CD14-positive monocyte (primary cell): ENCODE measurements at regions not wholly inside any gene's neighbourhood (a gene's known extent, or its start where the extent isn't known, plus 50 kb on each side); places are given as distances from the start of the nearest gene placed in this dataset.

ENCODE experiments used
- DNase-seq, 3 donors: peaks; one replicate each; pipeline ENCODE4 v3.0.0-alpha.2; 2011 to 2022
- H2AFZ ChIP-seq: 2 replicates; pipeline ENCODE4 v1.6.0; 2012; ENCODE audit warnings: mild to moderate bottlenecking, low read depth, low read length, inconsistent platforms; ENCODE audit not compliant: insufficient read depth, poor library complexity, severe bottlenecking
- H3K27ac ChIP-seq, 2 donors: 1 replicate in 1 of 2; 2 replicates in 1 of 2; pipeline ENCODE4 v1.5.1; 2012 to 2013; ENCODE audit warnings: low read length in 2 of 2, control low read depth in 1 of 2, inconsistent platforms in 1 of 2, low read depth in 1 of 2, mild to moderate bottlenecking in 1 of 2
- H3K27me3 ChIP-seq, 2 donors: one replicate each; pipeline versions ENCODE4 v1.6.0 to v1.6.1; 2011 to 2013; ENCODE audit warnings: low read length in 2 of 2; ENCODE audit not compliant: control insufficient read depth in 2 of 2, insufficient read depth in 2 of 2
- H3K36me3 ChIP-seq, 2 donors: replicated peaks in 1 of 2; 1 replicate in 1 of 2; 2 replicates in 1 of 2; pipeline versions ENCODE4 v1.5.1 to v1.6.1; 2012 to 2013; ENCODE audit warnings: low read length in 2 of 2, control low read depth in 1 of 2, inconsistent platforms in 1 of 2, mild to moderate bottlenecking in 1 of 2; ENCODE audit not compliant: insufficient read depth in 2 of 2, control insufficient read depth in 1 of 2
- H3K4me1 ChIP-seq, 2 donors: 1 replicate in 1 of 2; 2 replicates in 1 of 2; pipeline versions ENCODE4 v1.5.1 to v1.6.1; 2012 to 2013; ENCODE audit warnings: low read length in 2 of 2, control low read depth in 1 of 2, inconsistent platforms in 1 of 2, mild to moderate bottlenecking in 1 of 2, moderate library complexity in 1 of 2; ENCODE audit not compliant: insufficient read depth in 2 of 2, control insufficient read depth in 1 of 2
- H3K4me2 ChIP-seq: replicated peaks from 2 replicates; pipeline ENCODE3; 2012; ENCODE audit warnings: low read length, moderate library complexity, mild to moderate bottlenecking; ENCODE audit not compliant: poor library complexity, severe bottlenecking; ENCODE audit errors: extremely low read depth
- H3K4me3 ChIP-seq, 3 experiments: fragments of 200-600 bp in 1 of 3; sonication (generic) in 1 of 3; replicated peaks in 1 of 3; 1 replicate in 2 of 3; 2 replicates in 1 of 3; pipeline ENCODE4 v1.5.1; 2011 to 2013; ENCODE audit warnings: low read length in 3 of 3, mild to moderate bottlenecking in 3 of 3, control low read depth in 2 of 3, low read depth in 2 of 3, inconsistent platforms in 1 of 3, moderate library complexity in 1 of 3
- H3K79me2 ChIP-seq: 2 replicates; pipeline ENCODE4 v1.6.0; 2012; ENCODE audit warnings: mild to moderate bottlenecking, control low read depth, inconsistent platforms, low read length, moderate library complexity; ENCODE audit not compliant: insufficient read depth
- H3K9ac ChIP-seq: 2 replicates; pipeline ENCODE4 v1.6.0; 2017; ENCODE audit warnings: low read length, mild to moderate bottlenecking; ENCODE audit not compliant: insufficient read depth, poor library complexity, severe bottlenecking
- H3K9me3 ChIP-seq, 2 donors: replicated peaks in 1 of 2; 1 replicate in 1 of 2; 2 replicates in 1 of 2; pipeline versions ENCODE4 v1.5.1 to v1.6.1; 2012 to 2013; ENCODE audit warnings: low read length in 2 of 2, control low read depth in 1 of 2; ENCODE audit not compliant: control insufficient read depth in 1 of 2, insufficient read depth in 1 of 2
- H4K20me1 ChIP-seq: 2 replicates; pipeline ENCODE4 v1.6.0; 2012; ENCODE audit warnings: mild to moderate bottlenecking, low read length, control low read depth, moderate library complexity; ENCODE audit not compliant: insufficient read depth
- H3K27ac Mint-ChIP-seq, 7 donors: one replicate each; pipeline ENCODE4 v1.8.0; 2020; ENCODE audit warnings: mild to moderate bottlenecking in 7 of 7, mixed read lengths in 7 of 7, moderate library complexity in 6 of 7, inconsistent platforms in 2 of 7
- H3K27me3 Mint-ChIP-seq, 3 donors: one replicate each; pipeline ENCODE4 v1.8.0; 2021 to 2022; ENCODE audit warnings: low read depth in 3 of 3, mild to moderate bottlenecking in 3 of 3, mixed read lengths in 3 of 3, moderate library complexity in 3 of 3, inconsistent platforms in 1 of 3
- H3K36me3 Mint-ChIP-seq, 2 donors: one replicate each; pipeline ENCODE4 v1.8.0; 2020; ENCODE audit warnings: mixed read lengths in 2 of 2, inconsistent platforms in 1 of 2, mild to moderate bottlenecking in 1 of 2
- H3K4me1 Mint-ChIP-seq: one replicate; pipeline ENCODE4 v1.8.0; 2020; ENCODE audit warnings: mild to moderate bottlenecking, mixed read lengths
- H3K4me3 Mint-ChIP-seq, 2 donors: one replicate each; pipeline ENCODE4 v1.8.0; 2020; ENCODE audit warnings: mild to moderate bottlenecking in 2 of 2, mixed read lengths in 2 of 2, moderate library complexity in 1 of 2
- H3K9me3 Mint-ChIP-seq, 7 donors: one replicate each; pipeline ENCODE4 v1.8.0; 2020 to 2022; ENCODE audit warnings: mixed read lengths in 7 of 7, mild to moderate bottlenecking in 6 of 7, moderate library complexity in 6 of 7, inconsistent platforms in 2 of 7
- WGBS: methylation state at CpG from one replicate; pipeline ENCODE4 v1.1.5; 2013; ENCODE audit warnings: missing lambda C conversion rate; ENCODE audit not compliant: insufficient coverage; 5-methylcytosine and 5-hydroxymethylcytosine counted together
- intact Hi-C, 2 donors: fragments of 100-400 bp; cut with micrococcal nuclease; formaldehyde crosslinking; loops; one replicate each; pipeline versions ENCODE4 v1.15.0 to v1.15.1; 2023
- TF ChIP-seq, protein P1 (sequence below): fragments of 200-600 bp; IDR thresholded peaks from one replicate; pipeline ENCODE4 v1.8.0; 2022; ENCODE audit warnings: antibody characterized with exemption, mild to moderate bottlenecking

DNA sequence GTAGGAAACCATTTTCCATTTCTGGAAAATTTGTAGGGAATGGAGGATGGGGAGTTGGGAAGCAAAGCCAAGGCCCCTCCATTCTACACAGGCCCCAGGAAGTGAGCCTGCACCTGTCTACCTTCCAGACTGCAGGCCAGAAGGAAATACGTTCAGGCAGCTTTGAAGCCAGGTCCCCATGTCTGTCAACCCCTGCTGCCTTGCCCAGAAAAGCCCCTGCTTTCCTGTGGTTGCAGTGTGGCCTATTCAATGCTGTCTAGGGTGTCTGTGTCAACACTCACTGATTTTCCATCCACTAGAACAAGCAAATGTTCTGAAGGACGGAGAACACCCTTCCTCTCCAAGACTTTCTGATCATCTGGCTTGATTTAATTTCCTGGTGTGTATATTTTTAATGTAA lies 281.9 kb downstream of the TLE3 start:
- Histone ChIP-seq H3K79me2 (no peaks in the 10 kb centered on the region), H2AFZ (no peak overlapping the region), H3K36me3 (no peaks in the 10 kb centered on the region), H3K4me2 (no peak overlapping the region), H3K4me1 (no peaks in the 10 kb centered on the region), H3K27ac (no peak overlapping the region), H3K9ac (no peak overlapping the region), H3K9me3 (no peaks in the 10 kb centered on the region), H3K27me3 (no peaks in the 10 kb centered on the region), H4K20me1 (no peaks in the 10 kb centered on the region), H3K4me3 (no peak overlapping the region)
- Mint-ChIP-seq H3K27me3 (peaks cover 3 to 11% (median 5%) of the 10 kb centered on the region in 3 donors), H3K36me3 (peaks cover 0 to 5% of the 10 kb centered on the region in 2 donors), H3K4me3 (no peak overlapping the region), H3K27ac (no peak overlapping the region), H3K4me1 (peaks cover 6% of the 10 kb centered on the region), H3K9me3 (no peaks in the 10 kb centered on the region)
- TF ChIP-seq, protein P1, sequence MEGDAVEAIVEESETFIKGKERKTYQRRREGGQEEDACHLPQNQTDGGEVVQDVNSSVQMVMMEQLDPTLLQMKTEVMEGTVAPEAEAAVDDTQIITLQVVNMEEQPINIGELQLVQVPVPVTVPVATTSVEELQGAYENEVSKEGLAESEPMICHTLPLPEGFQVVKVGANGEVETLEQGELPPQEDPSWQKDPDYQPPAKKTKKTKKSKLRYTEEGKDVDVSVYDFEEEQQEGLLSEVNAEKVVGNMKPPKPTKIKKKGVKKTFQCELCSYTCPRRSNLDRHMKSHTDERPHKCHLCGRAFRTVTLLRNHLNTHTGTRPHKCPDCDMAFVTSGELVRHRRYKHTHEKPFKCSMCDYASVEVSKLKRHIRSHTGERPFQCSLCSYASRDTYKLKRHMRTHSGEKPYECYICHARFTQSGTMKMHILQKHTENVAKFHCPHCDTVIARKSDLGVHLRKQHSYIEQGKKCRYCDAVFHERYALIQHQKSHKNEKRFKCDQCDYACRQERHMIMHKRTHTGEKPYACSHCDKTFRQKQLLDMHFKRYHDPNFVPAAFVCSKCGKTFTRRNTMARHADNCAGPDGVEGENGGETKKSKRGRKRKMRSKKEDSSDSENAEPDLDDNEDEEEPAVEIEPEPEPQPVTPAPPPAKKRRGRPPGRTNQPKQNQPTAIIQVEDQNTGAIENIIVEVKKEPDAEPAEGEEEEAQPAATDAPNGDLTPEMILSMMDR = no peak
- intact Hi-C loops = no loop called here
- no peak for DNase-seq
- 83% methylated on average over 1 of the region's 2 CpGs for WGBS

DNA sequence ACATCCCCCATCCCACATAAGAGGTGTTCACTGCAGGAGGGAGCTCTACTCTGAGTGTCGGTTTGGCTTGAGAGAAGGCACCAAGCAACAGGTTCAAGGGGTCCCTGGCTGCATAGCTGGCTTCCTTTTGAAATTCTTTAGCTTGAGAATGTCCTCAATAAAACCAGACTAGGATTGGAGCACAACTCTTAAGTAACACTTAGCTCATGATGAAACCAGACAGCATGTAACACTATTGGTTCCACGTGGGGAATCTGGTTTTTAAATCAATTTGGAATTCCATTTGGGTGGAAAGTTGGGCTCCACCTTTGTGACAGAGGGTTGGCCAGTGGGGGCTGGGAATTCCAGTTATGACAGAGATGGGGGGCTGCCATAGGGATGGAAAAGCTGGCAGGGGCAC lies 281.2 kb downstream of the TLE3 start:
- intact Hi-C loops = no loop called here
- no peaks in the 10 kb centered on the region for H3K9me3 ChIP-seq
- H3K27ac Mint-ChIP-seq = peak overlapping the region in 1 of 7 donors; percentile 75
- TF ChIP-seq, protein P1 = no peak
- H3K36me3 ChIP-seq = no peaks in the 10 kb centered on the region
- no peaks in the 10 kb centered on the region for H3K4me1 ChIP-seq
- peaks cover 6% of the 10 kb centered on the region for H3K4me1 Mint-ChIP-seq
- no peak overlapping the region for H3K4me3 ChIP-seq
- no peak overlapping the region for H3K9ac ChIP-seq
- DNase-seq = no peak
- WGBS = 100% methylated on average over 1 of the region's 2 CpGs
- no peaks in the 10 kb centered on the region for H3K27me3 ChIP-seq
- no peak overlapping the region for H3K27ac ChIP-seq
- no peaks in the 10 kb centered on the region for H3K9me3 Mint-ChIP-seq
- no peaks in the 10 kb centered on the region for H4K20me1 ChIP-seq
- H3K4me2 ChIP-seq = no peak overlapping the region
- H3K79me2 ChIP-seq = no peaks in the 10 kb centered on the region
- no peak overlapping the region for H3K4me3 Mint-ChIP-seq
- peaks cover 3 to 10% (median 5%) of the 10 kb centered on the region in 3 donors for H3K27me3 Mint-ChIP-seq
- H3K36me3 Mint-ChIP-seq = peaks cover 0 to 5% of the 10 kb centered on the region in 2 donors
- H2AFZ ChIP-seq = no peak overlapping the region
